ENCODE measurements at regions not wholly inside any gene's neighbourhood (a gene's known extent, or its start where the extent isn't known, plus 50 kb on each side); places are given as distances from the start of the nearest gene placed in this dataset.
"Not testable (repeated sequence)": the region's sequence is repeated elsewhere in the genome, so short reads cannot be mapped to it uniquely, and the experiment has no call there.

- TF ChIP-seq CTCF (IDR thresholded peaks at IDR 0.05); TEAD4 (IDR thresholded peaks at IDR 0.05; ENCODE audit: borderline replicate concordance, insufficient read depth); FOSL2 (IDR thresholded peaks at IDR 0.05; ENCODE audit: borderline replicate concordance, low read depth); ZBTB33 (IDR thresholded peaks at IDR 0.05; ENCODE audit: borderline replicate concordance, low read depth); GABPA (IDR thresholded peaks at IDR 0.05; ENCODE audit: low read depth); MEF2A (IDR thresholded peaks at IDR 0.05; ENCODE audit: borderline replicate concordance, low read depth); MAX (IDR thresholded peaks at IDR 0.05; ENCODE audit: low read depth); FOXJ3 (CRISPR knock-in tag; IDR thresholded peaks at IDR 0.05); JUND (IDR thresholded peaks at IDR 0.05); EP300 (IDR thresholded peaks at IDR 0.05; ENCODE audit: borderline replicate concordance in 1 of 2, low read depth in 1 of 2, low read length in 1 of 2); POLR2AphosphoS5 (IDR thresholded peaks at IDR 0.05; ENCODE audit: low read depth, low read length); SIN3A (IDR thresholded peaks at IDR 0.05; ENCODE audit: borderline replicate concordance, low read depth, low read length): not testable (repeated sequence)
These were observed 135.6 kb downstream of the TRIM43 start for GRCh38 chr2:95727420-95727819.
